ENCODE measurements at regions not wholly inside any gene's neighbourhood (a gene's known extent, or its start where the extent isn't known, plus 50 kb on each side); places are given as distances from the start of the nearest gene placed in this dataset.

GRCh38 chr19:30128211-30128610 is 186.2 kb downstream of the URI1 start:
- no peak for DNase-seq

- no peak for DNase-seq
Observed at GRCh38 chr19:30130356-30131122, 188.5 kb downstream of the URI1 start.

DNA sequence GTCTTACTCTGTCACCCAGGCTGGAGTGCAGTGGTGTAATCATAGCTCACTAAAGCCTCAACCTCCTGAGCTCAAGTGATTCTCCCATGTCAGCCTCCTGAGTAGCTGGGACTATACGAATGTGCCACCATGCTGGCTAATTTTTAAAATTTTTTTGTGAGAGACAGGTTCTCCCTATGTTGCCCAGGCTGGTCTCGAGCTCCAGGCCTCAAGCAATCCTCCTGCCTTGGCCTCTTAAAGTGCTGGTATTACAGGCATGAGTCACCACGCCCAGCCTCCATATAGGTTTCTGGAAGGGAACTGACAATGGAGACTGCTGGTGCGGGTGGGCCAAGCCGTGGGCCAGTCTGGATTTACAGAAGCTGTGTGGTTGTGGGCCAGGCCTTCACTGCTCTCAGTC is 189.2 kb downstream of the URI1 start:
- no peak for DNase-seq

DNA sequence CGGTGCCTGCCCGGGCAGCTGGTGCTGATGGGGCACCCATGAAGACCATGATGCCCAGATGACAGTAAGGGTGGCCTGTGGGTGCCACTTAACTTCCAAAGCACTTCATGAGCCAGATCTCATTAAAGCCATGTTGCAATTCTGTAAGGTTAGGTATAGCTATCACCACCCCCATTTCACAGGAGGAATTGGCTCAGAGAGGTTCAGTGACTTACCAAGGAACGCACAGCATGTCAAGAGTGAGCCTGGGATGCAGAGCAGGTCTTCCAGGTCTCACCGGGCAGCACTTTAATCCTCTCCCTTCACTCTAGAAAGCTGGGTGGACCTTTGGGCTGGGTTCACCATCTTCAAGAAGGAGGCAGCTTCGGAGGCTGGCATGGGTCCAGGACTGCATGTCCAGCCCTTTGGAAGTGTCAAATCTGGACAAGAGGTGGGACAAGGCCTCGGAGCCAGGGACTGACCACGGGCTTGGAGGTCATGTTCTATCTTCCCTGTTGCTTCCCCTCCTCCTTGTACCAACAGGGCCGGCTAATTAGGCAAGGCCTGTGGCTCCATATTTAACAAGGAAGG is 189.8 kb downstream of the URI1 start:
- no peak for DNase-seq

DNA sequence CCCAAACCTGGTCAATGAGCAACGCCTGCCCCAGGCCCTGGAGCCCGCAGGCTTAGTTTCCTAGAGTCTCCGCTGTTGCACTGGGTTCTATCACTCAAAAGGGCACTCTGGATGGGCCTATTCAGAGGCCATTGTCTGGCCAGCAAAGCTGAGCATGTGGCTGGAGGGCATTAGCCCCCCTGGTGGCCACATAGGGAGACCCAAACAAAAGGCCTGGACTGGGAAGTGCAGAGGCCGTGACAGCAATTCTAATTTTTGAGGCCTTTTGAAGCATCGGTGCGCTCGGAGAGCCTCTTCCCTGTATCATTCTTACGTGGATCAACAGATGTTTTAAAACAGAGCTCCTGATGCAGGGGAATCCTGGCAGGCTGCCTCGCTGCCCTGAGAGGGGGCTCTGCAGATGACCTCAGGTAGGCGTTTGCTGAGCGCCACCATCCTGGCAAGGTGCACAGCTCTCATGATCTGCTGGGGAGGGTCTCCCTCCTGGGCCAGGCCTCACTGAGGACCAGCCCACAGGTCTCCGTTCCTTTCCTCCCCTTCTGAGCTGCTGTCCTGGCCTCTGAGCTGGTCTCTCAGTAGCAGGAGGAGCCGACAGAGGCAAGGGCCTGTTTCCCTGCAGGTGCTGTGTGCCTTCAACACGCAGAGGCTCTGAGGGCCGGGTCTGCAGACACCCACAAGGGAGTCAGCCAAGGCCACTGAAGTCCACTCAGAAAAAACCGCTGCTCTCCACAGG is 190.5 kb downstream of the URI1 start:
- DNase-seq = no peak

DNA sequence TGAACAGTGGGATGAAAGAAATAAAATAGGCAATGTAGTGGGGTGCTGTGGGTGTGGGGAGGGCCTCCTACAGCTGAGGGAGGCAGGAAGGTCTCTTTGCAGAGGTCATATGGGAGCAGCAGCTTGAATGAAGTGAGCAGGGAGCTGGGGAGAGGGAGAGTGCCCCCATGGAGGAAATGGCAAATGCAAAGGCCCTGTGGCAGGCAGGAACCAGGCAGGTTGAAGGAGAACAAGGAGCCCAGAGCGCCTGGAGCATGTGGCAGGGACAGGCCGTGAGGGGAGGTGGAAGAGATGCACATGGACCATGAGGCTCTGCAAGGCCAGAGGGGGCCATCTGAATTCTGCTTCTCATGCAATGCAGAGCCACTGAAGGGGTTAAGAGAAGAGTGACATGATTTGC is 191.8 kb downstream of the URI1 start:
- DNase-seq = no peak

GRCh38 chr19:30135093-30135757 is 193.2 kb downstream of the URI1 start:
- DNase-seq = peak; percentile 24

DNA sequence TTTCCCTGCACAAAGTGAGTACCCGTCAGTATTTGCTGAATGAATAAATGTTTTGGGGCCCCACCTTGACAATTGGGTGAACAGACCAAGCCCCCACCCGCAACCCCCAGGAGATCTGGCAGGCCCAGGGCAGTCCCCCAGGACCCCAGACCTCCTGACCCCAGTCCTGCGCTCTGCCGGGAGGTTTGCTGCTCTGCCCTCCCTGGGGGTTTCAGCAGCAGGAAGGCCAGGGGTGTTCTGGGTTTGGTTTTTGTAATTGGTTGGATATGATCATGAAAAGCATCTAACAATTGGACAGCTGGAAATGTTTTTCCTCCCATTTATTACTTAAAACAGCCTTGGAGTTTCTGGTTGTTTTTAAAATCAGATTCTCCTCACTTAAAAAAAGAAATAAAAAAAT is 193.8 kb downstream of the URI1 start:
- DNase-seq = peak; percentile 19

- no peak for DNase-seq
Observed at GRCh38 chr19:30136611-30137195, 194.7 kb downstream of the URI1 start.

GRCh38 chr19:30137747-30138146 is 195.7 kb downstream of the URI1 start:
- no peak for DNase-seq

DNA sequence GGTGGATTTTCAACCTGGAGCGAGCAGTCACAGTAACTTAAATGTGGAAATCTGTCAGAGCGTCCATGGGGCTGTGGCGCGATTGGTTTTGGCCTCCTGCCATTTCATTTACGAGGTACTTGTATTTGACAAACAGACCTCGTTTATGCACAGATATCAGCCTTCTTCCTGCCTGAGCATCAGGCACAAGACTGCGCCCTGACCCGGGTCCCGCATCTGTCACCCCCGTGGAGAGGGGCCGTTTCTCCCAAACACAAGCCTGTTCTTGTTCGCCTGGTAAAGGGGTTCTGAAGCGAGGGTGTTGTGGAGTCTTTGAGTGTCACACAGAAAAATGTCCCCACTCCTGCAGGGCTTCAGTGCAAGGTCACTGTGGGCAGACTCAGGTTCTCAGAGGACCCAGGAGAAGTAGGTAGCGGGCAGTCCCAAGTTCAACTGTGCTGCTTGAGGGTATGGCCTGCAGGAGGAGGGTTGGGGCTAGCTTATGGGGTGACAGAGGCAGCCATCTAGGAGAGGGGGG is 202.3 kb downstream of the URI1 start:
- DNase-seq = no peak

DNA sequence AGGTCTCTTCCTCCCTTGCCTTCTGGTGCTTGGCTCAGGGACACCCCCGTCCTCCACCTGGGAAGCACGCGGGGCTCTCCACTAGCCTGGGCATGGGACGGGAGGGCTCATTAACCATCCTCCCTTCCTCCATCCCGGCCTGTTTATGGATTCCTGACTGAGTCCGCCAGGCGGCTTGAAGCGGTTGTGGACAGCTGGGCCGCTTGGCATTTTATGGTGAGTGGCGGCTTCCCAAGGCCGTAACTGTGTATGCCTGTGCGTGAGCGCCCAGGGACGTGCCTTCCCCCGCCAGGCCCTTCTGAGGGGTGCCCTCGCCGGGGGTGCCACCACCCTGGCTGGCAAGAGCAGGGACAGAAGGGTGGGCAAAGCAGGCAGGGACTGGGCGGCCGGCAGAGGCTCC is 202.8 kb downstream of the URI1 start:
- no peak for DNase-seq

- DNase-seq = no peak
Observed at GRCh38 chr19:30145467-30145866, 203.4 kb downstream of the URI1 start.

GRCh38 chr19:30146346-30146745 is 204.3 kb downstream of the URI1 start:
- DNase-seq = no peak

DNA sequence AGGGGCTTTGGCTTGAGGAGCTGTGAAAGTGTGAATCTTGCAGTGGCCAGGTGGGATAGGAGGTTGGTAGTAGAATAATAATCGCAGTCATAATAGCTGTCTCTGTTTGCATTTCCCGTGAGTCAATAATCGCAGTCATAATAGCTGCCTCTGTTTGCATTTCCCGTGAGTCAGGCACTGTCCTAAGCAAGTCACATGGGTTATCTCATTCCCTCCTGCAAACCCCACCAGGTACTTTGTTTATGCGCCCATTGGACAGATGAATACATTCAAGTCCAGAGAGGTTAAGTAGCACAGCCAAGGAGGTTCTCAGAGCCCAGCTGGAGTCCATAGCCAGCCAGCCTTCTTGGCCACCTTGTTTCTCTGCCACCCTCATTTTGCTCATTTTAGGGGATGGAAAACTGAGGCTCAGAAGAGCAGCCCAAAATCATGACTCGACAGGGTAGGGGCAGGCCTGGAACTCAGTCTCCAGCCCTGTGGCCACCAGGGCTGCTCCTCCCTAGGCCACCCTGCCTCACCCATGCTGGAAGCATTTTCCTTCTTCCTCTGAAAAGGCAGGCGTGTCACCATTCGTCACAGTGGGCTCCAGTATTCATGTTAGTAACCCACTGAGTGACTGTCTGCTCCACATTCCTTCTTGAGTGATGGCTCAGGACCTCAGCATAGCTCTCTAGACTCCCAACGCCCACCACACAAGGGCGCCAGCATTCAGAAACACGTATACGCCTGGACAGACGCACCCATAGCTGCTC is 206.2 kb downstream of the URI1 start:
- no peak for DNase-seq

- no peak for DNase-seq
Observed at GRCh38 chr19:30148803-30149202, 206.8 kb downstream of the URI1 start.

DNA sequence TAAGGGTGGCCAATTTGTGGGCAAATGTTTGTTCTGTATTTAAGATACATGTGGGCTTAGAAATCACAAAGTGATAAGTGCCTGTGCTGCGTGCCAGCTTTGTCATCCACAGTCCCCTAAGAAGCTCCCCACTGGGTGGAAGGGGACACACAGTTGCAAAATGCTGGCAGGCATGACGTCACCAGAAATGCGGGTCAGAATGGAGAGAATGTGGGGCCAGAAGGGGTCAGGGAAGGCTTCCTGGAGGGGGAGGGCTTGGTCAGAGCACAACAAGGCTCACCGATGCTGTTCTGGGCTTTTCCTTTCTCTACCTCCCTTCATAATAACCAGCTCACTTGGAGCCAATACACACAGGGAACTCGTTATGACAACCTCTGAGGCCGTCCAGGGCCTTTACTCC is 207.3 kb downstream of the URI1 start:
- no peak for DNase-seq

DNA sequence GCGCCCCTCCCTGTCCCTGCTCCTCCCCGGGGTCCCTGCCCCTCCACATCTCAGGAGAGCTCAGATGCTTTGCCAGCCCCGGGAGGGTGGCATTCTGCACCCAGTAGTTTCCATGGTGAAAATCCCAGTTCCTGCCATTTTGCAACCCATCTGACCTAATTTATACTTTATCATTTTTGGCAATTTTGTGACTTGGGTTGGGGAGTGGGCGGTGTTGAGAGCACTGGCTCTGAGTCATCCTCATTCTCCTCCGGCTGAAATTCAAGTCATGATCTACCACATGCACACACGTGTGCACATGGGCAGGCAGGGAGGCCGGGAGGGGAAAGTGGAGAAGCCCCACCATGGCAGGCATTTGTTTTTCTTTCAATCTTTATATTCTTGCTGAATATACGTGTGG is 208.6 kb downstream of the URI1 start:
- DNase-seq = no peak

GRCh38 chr19:30151081-30151480 is 209.0 kb downstream of the URI1 start:
- DNase-seq = no peak

DNA sequence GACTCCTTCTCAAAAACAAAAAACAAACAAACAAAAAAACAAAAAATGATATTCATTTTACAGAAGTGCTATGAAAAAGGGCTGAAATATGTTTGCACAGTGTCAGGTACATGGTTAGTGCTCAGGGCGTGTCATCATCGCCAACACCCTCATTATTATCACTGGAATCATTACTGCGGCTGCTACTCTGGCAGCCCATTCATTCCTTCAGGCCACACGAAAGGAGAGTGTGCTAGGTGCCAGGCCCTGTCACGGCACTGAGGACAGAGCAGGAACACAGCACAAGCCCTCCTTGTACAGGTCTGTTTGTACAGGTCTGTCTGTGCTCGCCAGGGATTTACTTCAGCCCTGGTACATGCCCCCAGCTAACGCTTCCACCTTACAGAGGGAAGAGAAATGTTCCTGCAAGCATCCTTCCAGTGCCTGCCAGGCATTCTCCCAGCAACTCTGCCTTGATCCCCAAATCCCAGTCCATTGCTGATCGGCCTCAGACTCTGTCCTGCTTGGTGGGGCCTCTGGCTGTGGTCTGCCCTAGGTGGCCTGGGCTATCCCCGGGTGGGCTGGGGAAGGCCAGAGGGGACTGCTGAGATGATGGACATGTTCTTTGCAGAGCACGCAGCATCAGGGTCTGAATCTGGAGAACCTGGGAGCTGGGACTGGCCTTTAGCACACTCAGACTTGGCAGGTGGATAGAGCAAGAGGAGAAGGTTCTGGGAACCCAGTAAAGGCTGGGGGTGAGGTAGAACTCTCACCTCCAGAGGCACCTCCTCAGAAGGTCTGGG is 210.7 kb downstream of the URI1 start:
- DNase-seq = no peak

All from hindlimb muscle (tissue), 1 donor.